Right cardiac atrium (tissue), 5 donors: ENCODE measurements at regions not wholly inside any gene's neighbourhood (a gene's known extent, or its start where the extent isn't known, plus 50 kb on each side); places are given as distances from the start of the nearest gene placed in this dataset.

Experiments
- ATAC-seq, 2 donors: fragments of 200-7000 bp; cut with Tn5 transposase; one replicate each; pipeline versions ENCODE4 v1.8.0 to v1.9.1; 2020; ENCODE audit warnings: moderate library complexity in 2 of 2, mild to moderate bottlenecking in 1 of 2
- DNase-seq, 3 donors: peaks; one replicate each; pipeline ENCODE4 v3.0.0-alpha.2; 2020
- H3K27ac ChIP-seq: one replicate; pipeline ENCODE4 v1.5.1; 2013; ENCODE audit warnings: mild to moderate bottlenecking, low read length, control low read depth, moderate library complexity
- H3K27me3 ChIP-seq: one replicate; pipeline ENCODE4 v1.6.1; 2013; ENCODE audit not compliant: control insufficient read depth, insufficient read depth
- H3K4me1 ChIP-seq: one replicate; pipeline ENCODE4 v1.6.1; 2013; ENCODE audit warnings: low read length; ENCODE audit not compliant: control insufficient read depth, insufficient read depth
- H3K4me3 ChIP-seq: one replicate; pipeline ENCODE4 v1.5.1; 2013; ENCODE audit warnings: low read length, control low read depth
- H3K9me3 ChIP-seq: one replicate; pipeline ENCODE4 v1.6.1; 2013; ENCODE audit warnings: low read length; ENCODE audit not compliant: control insufficient read depth
- WGBS: extraction: QIAGEN DNeasy Blood & Tissue Kit; methylation state at CpG from one replicate; pipeline ENCODE4 v1.1.7; 2013; 5-methylcytosine and 5-hydroxymethylcytosine counted together
- intact Hi-C, 4 donors: fragments of 100-400 bp; cut with DNase I; formaldehyde crosslinking; loops; one replicate each; pipeline versions ENCODE4 v1.11.0 to v1.14.0; 2022 to 2023
- donor health status: healthy with polysubstance abuse.
- donor health status: DM: no; HTN: yes; CAD: no.
- donor health status: DM: no; HTN: no; CAD: no.
- donor health status: DM: no; HTN: yes; CAD: no; lungs with severe emphysema.
- donor health status: DM: yes; HTN: yes; CAD: no.

DNA sequence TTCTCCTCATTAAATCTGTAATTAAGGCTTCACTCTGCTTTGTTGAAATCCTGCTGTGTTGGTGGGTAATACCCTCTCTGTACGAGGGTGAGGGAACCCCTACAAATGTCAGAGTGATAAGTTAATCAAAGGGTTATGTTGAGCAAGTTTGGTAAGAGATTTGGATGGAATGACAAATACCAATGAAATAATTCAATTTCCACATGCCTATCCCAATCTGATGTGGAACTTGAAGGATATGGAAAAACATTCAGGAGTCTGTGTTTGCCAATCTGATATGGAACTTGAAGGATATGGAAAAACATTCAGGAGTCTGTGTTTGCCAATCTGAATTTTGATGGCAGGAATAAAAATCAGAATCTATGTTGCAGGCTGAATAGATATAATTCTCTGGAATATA, 910.2 kb downstream of the TUSC7 start:
- Histone ChIP-seq H3K27me3 (no peaks in the 10 kb centered on the region), H3K9me3 (no peaks in the 10 kb centered on the region), H3K27ac (no peak overlapping the region), H3K4me3 (no peak overlapping the region), H3K4me1 (no peaks in the 10 kb centered on the region)
- WGBS = 36% methylated on average over 1 of the region's 1 CpG
- intact Hi-C loops = no loop called here
- ATAC-seq (no peak), DNase-seq (no peak)

DNA sequence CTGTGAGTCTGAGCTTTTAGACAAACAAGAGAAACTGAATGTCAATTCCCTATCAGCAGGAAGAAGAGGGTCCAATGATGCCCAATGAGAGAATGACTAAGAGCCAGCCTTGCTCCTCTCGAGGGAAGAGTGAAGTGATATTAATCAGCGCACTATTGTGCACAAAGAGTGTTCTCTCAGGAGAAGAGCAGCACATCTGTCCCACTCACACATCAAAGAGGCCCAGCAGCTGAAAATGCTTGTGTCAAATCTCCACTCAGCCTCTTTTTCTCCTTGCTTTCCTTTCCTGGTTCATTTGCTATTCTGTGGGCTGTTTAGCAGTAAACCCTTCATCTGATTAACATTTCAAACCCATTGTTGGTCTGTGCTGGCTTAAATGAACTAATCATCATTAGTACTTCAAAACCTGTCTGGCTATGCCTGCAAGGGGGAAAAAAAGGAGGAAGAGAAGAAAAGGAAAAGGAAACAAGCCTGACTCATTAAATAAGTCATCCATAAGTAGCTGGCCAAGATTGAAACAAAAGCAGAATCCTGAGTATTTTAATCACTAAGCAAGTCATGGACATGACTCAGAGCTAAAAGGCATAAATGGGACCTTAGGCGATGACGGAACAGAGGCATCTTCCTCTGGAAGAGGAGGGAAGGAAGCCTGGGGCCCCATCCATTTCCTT, 912.7 kb downstream of the TUSC7 start:
- WGBS = 57% methylated on average over 4 of the region's 4 CpGs
- no peak overlapping the region for H3K4me3 ChIP-seq
- H3K27ac ChIP-seq = no peak overlapping the region
- DNase-seq = no peak
- ATAC-seq = no peak
- H3K4me1 ChIP-seq = no peaks in the 10 kb centered on the region
- H3K9me3 ChIP-seq = no peaks in the 10 kb centered on the region
- no peaks in the 10 kb centered on the region for H3K27me3 ChIP-seq
- intact Hi-C loops = no loop called here

DNA sequence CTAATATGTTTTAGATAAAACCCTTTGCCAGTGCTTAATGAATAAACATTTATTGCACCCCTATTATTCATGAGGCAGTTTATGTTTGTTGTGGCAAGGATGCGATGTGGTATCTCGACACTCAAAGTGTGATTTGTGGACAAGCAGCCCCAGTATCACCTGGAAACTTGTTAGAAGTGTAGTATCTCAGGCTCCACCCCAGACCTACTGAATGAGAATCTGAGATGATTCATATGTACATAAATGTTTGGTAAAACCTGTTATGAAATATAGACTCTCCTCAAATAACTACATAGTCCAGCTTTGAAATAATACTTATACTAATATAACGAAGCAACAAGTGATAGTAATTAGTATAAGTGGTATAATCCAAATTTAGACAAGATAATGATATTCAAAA, 914.8 kb downstream of the TUSC7 start:
- DNase-seq (no peak), ATAC-seq (no peak)
- intact Hi-C loops = no loop called here
- H3K4me1 ChIP-seq = peaks cover under 1% of the 10 kb centered on the region
- H3K27me3 ChIP-seq = no peaks in the 10 kb centered on the region
- H3K9me3 ChIP-seq = no peaks in the 10 kb centered on the region
- no peak overlapping the region for H3K27ac ChIP-seq
- 91% methylated on average over 3 of the region's 3 CpGs for WGBS
- no peak overlapping the region for H3K4me3 ChIP-seq

DNA sequence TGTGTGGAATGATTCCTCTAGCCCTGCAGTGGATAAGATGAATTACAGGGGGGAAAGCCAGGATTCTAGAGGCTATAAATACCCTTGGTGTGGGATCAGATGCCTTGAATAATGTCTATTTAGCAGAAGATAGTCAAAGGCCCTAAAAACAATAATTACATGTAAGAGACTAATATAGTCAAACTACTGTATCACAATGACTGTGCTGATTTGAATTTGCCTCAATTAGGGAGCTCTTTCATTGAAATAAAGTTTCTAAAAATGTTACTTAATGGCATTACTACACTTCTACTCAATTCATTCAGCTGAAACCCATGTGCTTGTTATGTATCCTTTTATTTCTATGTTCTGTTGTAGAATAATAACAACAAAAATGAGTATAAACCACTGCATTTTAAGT, 915.6 kb downstream of the TUSC7 start:
- ATAC-seq = no peak
- H3K27ac ChIP-seq = no peak overlapping the region
- H3K4me3 ChIP-seq = no peak overlapping the region
- intact Hi-C loops = no loop called here
- no peaks in the 10 kb centered on the region for H3K9me3 ChIP-seq
- H3K4me1 ChIP-seq = peaks cover 2% of the 10 kb centered on the region
- H3K27me3 ChIP-seq = no peaks in the 10 kb centered on the region
- no peak for DNase-seq

DNA sequence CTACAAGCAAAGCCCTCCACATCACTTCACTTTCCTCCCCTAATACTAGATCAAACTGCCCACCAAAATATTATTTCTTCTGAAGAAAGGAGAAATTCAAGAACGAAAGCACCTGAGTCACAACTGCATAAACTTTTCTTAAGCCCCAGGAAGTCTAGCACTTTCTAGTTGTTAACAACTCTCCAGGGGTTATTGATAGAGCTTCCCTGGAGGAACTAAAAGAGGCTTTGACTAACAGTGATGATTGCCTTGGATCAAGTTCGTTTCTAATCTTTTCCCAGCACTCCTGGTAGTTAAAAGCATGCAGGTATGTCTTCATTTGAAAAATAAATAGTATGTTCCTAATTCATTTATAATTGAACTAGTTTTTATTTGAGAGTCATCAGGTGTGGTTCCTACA, 917.0 kb downstream of the TUSC7 start:
- intact Hi-C loops = no loop called here
- Histone ChIP-seq H3K4me3 (no peak overlapping the region), H3K27ac (no peak overlapping the region), H3K27me3 (no peaks in the 10 kb centered on the region), H3K9me3 (no peaks in the 10 kb centered on the region), H3K4me1 (peaks cover 2% of the 10 kb centered on the region)
- WGBS = 59% methylated on average over 2 of the region's 2 CpGs
- ATAC-seq (no peak), DNase-seq (no peak)

DNA sequence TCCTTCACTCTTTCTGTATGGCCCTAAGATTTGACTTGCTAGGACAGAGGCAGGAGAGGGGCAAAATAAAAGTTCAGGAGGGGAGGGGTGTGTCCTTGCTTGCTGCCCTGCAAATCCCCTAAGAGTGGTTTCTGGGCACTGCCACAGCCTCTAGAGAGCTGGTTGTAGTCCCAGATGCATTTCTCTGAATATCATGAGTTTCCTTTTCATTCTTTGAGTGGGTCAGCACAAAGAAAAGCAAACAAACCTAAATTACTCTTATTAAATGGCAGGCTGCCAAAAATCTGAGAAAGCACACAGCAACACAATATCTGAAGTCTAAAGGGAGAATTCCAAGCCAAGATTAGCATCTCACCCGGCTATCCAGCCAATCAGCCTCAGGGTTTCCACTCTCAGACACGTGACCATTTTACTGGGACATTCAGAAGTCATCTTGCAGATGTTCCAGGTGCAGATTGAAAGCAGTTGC, 919.3 kb downstream of the TUSC7 start:
- no peak for ATAC-seq
- no peak for DNase-seq
- intact Hi-C loops = no loop called here

DNA sequence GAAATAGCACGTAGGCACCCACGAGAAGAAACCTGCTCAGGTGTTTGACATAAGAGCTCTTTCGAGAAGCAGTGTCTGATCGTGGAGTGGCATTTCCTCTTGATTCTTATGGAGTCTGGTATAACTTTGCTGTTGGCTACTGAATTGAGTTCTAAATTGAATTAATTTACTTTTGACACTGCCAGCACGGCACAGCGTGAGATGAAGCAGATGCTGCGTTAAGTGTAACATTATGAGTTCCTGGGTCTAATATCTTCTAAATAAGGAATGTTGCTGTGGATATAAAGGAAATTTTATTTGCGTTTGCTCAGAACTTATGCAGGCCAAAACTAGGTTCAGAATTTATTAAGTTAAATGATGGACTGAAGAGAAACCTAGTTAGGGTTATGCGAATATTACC, 919.9 kb downstream of the TUSC7 start:
- intact Hi-C loops = no loop called here

More for the DNA sequence above, 919.3 kb downstream of the TUSC7 start:
- Histone ChIP-seq H3K27ac (no peak overlapping the region), H3K27me3 (no peaks in the 10 kb centered on the region), H3K4me1 (peaks cover 2% of the 10 kb centered on the region), H3K9me3 (no peaks in the 10 kb centered on the region), H3K4me3 (no peak overlapping the region)
- 17% methylated on average over 2 of the region's 2 CpGs for WGBS

DNA sequence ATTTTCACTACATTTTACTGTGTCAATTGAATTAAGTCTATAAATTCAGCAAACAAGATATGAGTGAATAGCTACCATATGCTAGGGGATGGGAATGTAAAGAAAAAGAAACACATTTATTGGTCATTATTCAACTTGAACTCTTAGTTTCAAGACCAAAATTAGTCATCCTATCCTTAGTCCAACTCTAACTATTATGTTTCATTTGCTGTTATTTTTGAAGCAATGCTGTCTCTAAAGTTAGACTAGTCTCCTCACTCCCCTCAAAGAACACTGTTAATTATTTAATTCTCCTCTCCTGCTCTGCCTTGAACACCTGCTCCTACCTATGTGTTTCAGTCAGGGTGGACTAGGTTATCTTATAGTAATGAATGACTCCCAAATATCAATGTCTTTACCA, 920.9 kb downstream of the TUSC7 start:
- no peak overlapping the region for H3K27ac ChIP-seq
- H3K4me1 ChIP-seq = peaks cover 2% of the 10 kb centered on the region
- no peak overlapping the region for H3K4me3 ChIP-seq
- H3K9me3 ChIP-seq = no peaks in the 10 kb centered on the region
- no peaks in the 10 kb centered on the region for H3K27me3 ChIP-seq
- no peak for DNase-seq
- ATAC-seq = no peak
- intact Hi-C loops = no loop called here

More for the DNA sequence above, 919.9 kb downstream of the TUSC7 start:
- no peak for ATAC-seq
- Histone ChIP-seq H3K9me3 (no peaks in the 10 kb centered on the region), H3K27me3 (no peaks in the 10 kb centered on the region), H3K27ac (no peak overlapping the region), H3K4me1 (peaks cover 2% of the 10 kb centered on the region), H3K4me3 (no peak overlapping the region)
- no peak for DNase-seq
- 82% methylated on average over 9 of the region's 9 CpGs for WGBS

DNA sequence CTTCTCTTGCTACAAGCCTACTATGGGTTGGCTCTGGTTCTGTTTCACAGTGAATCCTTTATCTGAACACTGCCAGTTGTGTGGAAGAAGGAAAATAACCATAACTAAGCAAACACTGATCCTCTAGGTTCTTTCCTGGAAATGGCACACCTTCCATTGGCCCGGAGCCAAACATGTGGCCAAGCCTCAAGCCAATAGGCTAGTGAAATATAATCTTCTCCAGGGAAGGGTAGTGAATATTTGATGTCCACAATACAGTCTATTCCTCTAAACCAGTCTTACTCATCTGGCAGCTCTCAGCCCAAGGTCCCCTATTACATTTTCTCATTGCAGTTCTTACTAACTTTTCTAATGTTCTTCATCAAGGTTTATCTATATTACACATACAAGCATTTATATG, 921.3 kb downstream of the TUSC7 start:
- intact Hi-C loops = no loop called here
- 83% methylated on average over 1 of the region's 1 CpG for WGBS

DNA sequence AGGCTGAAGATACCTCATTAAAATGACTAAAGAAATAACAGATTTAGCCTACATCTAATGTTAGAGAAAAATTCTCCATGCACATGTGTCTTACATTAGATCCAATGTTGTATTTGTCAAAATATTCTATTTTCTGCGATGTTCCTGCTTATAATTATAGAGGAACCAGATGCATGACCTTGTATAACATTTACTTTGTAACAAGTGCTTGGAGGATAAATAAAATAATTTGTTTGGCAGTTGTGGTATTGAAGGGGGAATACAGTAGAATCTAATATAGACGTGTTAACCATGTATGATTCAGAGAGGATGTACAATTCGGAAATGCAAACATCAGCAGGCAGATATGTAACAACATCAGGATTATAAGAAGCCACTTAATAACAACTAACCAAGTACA, 922.2 kb downstream of the TUSC7 start:
- no peak for ATAC-seq
- WGBS = 81% methylated on average over 3 of the region's 3 CpGs
- peaks cover 2% of the 10 kb centered on the region for H3K4me1 ChIP-seq
- H3K4me3 ChIP-seq = no peak overlapping the region
- no peaks in the 10 kb centered on the region for H3K27me3 ChIP-seq
- no peaks in the 10 kb centered on the region for H3K9me3 ChIP-seq
- DNase-seq = no peak
- no peak overlapping the region for H3K27ac ChIP-seq
- intact Hi-C loops = no loop called here

More for the DNA sequence above, 921.3 kb downstream of the TUSC7 start:
- no peak overlapping the region for H3K4me3 ChIP-seq
- H3K9me3 ChIP-seq = no peaks in the 10 kb centered on the region
- ATAC-seq = no peak
- H3K27me3 ChIP-seq = no peaks in the 10 kb centered on the region
- no peak for DNase-seq
- no peak overlapping the region for H3K27ac ChIP-seq
- H3K4me1 ChIP-seq = peaks cover 2% of the 10 kb centered on the region

DNA sequence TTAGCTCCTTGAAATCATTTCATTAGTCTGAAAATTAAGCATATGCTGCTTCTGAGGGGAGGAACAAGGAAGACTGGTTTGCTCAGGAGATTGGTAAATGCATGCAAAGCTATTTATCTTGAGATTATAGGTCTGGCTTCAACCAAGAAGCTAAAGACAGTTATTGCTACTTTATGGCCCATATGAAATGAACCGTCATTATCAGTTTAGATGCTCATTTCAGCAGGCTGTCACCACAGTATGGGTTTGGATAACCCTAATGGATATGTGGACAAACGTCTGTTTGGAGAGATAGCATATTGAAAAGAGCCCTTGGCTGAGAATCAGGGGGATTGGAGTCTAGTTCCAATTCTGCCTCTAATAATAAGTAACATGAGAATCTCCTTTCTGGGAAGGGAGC, 922.6 kb downstream of the TUSC7 start:
- intact Hi-C loops = no loop called here
- ATAC-seq (no peak), DNase-seq (no peak)
- Histone ChIP-seq H3K27ac (no peak overlapping the region), H3K4me1 (peaks cover 2% of the 10 kb centered on the region), H3K27me3 (no peaks in the 10 kb centered on the region), H3K9me3 (no peaks in the 10 kb centered on the region), H3K4me3 (no peak overlapping the region)
- 29% methylated on average over 2 of the region's 2 CpGs for WGBS

DNA sequence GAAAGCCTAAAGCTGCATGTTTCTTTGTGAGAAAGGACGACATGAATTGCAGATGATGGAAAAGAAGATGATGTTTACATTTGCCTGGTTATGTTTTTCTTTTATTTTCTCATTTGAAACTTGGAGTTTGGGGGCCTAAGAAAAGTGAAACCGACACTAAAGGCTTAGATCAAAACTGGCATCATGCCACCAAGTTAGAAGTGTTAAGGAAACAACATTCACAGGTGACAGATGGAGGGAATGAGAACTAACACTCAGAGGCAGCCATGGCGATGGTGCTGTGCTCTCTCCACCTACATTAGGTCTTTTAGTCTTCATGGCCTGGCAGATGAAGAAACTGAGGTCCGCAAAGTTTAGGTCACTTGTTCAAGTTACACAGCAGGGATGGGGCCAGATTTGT, 923.6 kb downstream of the TUSC7 start:
- Histone ChIP-seq H3K27me3 (no peaks in the 10 kb centered on the region), H3K9me3 (no peaks in the 10 kb centered on the region), H3K27ac (no peak overlapping the region), H3K4me1 (peaks cover 2% of the 10 kb centered on the region), H3K4me3 (no peak overlapping the region)
- WGBS = 75% methylated on average over 4 of the region's 4 CpGs
- ATAC-seq = no peak
- intact Hi-C loops = no loop called here
- no peak for DNase-seq
